ENCODE measurements at regions not wholly inside any gene's neighbourhood (a gene's known extent, or its start where the extent isn't known, plus 50 kb on each side); places are given as distances from the start of the nearest gene placed in this dataset.

DNA sequence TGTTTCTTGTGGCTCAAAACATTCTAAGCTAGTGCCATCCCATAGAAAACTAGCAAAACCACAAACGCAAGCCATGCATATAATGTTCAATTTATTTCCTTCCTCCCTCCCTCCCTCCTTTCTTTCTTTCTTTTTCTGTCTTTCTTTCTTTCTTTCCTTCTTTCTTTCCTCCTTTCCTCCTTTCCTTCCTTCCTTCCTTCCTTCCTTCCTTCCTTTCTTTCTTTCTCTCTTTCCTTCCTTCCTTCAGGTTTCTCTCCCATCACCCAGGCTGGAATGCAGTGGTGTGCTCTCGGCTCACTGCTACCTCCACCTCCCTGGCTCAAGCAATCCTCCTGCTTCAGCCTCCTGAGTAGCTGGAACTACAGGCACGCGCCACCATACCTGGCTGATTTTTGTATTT is 492.8 kb upstream of the PROK2 start:
- TF ChIP-seq, protein P1, sequence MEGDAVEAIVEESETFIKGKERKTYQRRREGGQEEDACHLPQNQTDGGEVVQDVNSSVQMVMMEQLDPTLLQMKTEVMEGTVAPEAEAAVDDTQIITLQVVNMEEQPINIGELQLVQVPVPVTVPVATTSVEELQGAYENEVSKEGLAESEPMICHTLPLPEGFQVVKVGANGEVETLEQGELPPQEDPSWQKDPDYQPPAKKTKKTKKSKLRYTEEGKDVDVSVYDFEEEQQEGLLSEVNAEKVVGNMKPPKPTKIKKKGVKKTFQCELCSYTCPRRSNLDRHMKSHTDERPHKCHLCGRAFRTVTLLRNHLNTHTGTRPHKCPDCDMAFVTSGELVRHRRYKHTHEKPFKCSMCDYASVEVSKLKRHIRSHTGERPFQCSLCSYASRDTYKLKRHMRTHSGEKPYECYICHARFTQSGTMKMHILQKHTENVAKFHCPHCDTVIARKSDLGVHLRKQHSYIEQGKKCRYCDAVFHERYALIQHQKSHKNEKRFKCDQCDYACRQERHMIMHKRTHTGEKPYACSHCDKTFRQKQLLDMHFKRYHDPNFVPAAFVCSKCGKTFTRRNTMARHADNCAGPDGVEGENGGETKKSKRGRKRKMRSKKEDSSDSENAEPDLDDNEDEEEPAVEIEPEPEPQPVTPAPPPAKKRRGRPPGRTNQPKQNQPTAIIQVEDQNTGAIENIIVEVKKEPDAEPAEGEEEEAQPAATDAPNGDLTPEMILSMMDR (IDR thresholded peaks at IDR 0.05), result no peak
- no peak for TF ChIP-seq EP300 (IDR thresholded peaks at IDR 0.05)
- no peak for TF ChIP-seq POLR2A (IDR thresholded peaks at IDR 0.05)

All from gastroesophageal sphincter (tissue), 3 donors.